ENCODE measurements at regions not wholly inside any gene's neighbourhood (a gene's known extent, or its start where the extent isn't known, plus 50 kb on each side); places are given as distances from the start of the nearest gene placed in this dataset.

GRCh38 chr5:86833868-86834267 lies 216.1 kb downstream of the COX7C start:
- H3K9me3 ChIP-seq = no peaks in the 10 kb centered on the region
- no peak overlapping the region for H3K4me3 ChIP-seq
- no peaks in the 10 kb centered on the region for H3K36me3 ChIP-seq
- no peak for TF ChIP-seq CTCF (IDR thresholded peaks at IDR 0.05)
- no peaks in the 10 kb centered on the region for H3K27me3 ChIP-seq
- intact Hi-C loops (cut with DNase I) = no loop called here
- DNase-seq = no peak
- no peaks in the 10 kb centered on the region for H3K4me1 ChIP-seq
- no peak overlapping the region for H3K9ac ChIP-seq (ENCODE audit: low read depth in 2 of 2, low read length in 2 of 2)
- H3K27ac ChIP-seq = no peak overlapping the region

GRCh38 chr5:86837610-86838009 lies 219.9 kb downstream of the COX7C start:
- Histone ChIP-seq H3K27me3 (no peaks in the 10 kb centered on the region), H3K9me3 (no peaks in the 10 kb centered on the region), H3K4me1 (no peaks in the 10 kb centered on the region), H3K4me3 (no peak overlapping the region), H3K27ac (no peak overlapping the region), H3K36me3 (no peaks in the 10 kb centered on the region), H3K9ac (ENCODE audit: low read depth in 2 of 2, low read length in 2 of 2) (no peak overlapping the region)
- intact Hi-C loops (cut with DNase I) = no loop called here
- no peak for DNase-seq
- TF ChIP-seq CTCF (IDR thresholded peaks at IDR 0.05) = no peak

- TF ChIP-seq CTCF (IDR thresholded peaks at IDR 0.05) = no peak
- Histone ChIP-seq H3K27me3 (no peaks in the 10 kb centered on the region), H3K4me1 (no peaks in the 10 kb centered on the region), H3K9me3 (no peaks in the 10 kb centered on the region), H3K9ac (ENCODE audit: low read depth in 2 of 2, low read length in 2 of 2) (no peak overlapping the region), H3K36me3 (no peaks in the 10 kb centered on the region), H3K27ac (no peak overlapping the region), H3K4me3 (no peak overlapping the region)
- no peak for DNase-seq
- intact Hi-C loops (cut with DNase I) = no loop called here
These were observed 220.3 kb downstream of the COX7C start for GRCh38 chr5:86838083-86838482.

GRCh38 chr5:86841000-86841644 lies 223.4 kb downstream of the COX7C start:
- no peaks in the 10 kb centered on the region for H3K9me3 ChIP-seq
- H3K9ac ChIP-seq (ENCODE audit: low read depth in 2 of 2, low read length in 2 of 2) = no peak overlapping the region
- no peaks in the 10 kb centered on the region for H3K36me3 ChIP-seq
- H3K4me1 ChIP-seq = no peaks in the 10 kb centered on the region
- DNase-seq = no peak
- no peak overlapping the region for H3K27ac ChIP-seq
- no peak overlapping the region for H3K4me3 ChIP-seq
- no peak for TF ChIP-seq CTCF (IDR thresholded peaks at IDR 0.05)
- H3K27me3 ChIP-seq = no peaks in the 10 kb centered on the region
- intact Hi-C loops (cut with DNase I) = no loop called here

- H3K36me3 ChIP-seq = no peaks in the 10 kb centered on the region
- no peak overlapping the region for H3K27ac ChIP-seq
- intact Hi-C loops (cut with DNase I) = no loop called here
- no peaks in the 10 kb centered on the region for H3K27me3 ChIP-seq
- H3K9me3 ChIP-seq = no peaks in the 10 kb centered on the region
- H3K4me3 ChIP-seq = no peak overlapping the region
- no peaks in the 10 kb centered on the region for H3K4me1 ChIP-seq
- no peak overlapping the region for H3K9ac ChIP-seq (ENCODE audit: low read depth in 2 of 2, low read length in 2 of 2)
- no peak for DNase-seq
- TF ChIP-seq CTCF (IDR thresholded peaks at IDR 0.05) = no peak
These were observed 240.7 kb downstream of the COX7C start for GRCh38 chr5:86858442-86858841.
